ENCODE measurements at regions not wholly inside any gene's neighbourhood (a gene's known extent, or its start where the extent isn't known, plus 50 kb on each side); places are given as distances from the start of the nearest gene placed in this dataset.

DNA sequence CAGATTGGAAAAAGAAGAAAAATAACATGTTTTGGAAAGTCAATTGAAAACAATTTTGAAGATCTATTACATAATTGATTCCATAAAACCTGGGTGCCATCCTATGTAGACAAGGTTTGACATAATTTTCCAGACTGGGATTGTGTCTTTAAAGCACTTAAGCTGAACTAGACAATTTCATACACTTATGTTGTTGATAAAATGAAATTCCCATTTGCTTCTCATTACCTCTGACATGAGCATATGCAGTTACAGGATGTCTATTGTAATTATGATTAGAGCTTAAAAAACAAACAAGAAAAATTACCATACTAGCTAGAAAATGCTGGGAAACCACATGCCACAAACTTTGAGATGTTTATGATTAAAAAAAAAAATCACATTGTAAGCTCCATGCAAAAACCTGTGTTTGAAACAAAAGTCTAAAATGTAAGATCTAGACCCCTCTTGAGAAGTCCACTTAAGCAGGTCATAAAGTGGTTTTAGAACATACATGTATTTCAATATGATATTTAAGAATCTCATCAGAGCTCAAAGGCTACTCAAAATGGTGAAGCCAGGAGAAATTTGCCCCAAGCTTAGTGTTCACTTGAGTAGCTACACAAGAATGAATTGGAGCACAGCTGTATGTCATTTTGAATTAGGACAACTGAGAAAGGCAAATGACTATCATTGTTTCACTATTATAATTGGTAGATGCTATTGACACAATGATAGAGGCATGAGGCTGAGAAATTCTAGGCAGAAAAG lies 181.1 kb upstream of the PABPC4L start:
- Mint-ChIP-seq H3K4me1 (no peaks in the 10 kb centered on the region), H3K9me3 (peaks cover 10% of the 10 kb centered on the region), H3K27ac (no peak overlapping the region), H3K27me3 (ENCODE audit: insufficient read depth, low read depth, poor library complexity) (peaks cover 2% of the 10 kb centered on the region), H3K4me3 (no peak overlapping the region), H3K36me3 (ENCODE audit: low read depth) (peaks cover 10% of the 10 kb centered on the region)
- DNase-seq (ENCODE audit: low spot score), result no peak
- no peaks in the 10 kb centered on the region for H4K20me1 ChIP-seq (replicated peaks; ENCODE audit: insufficient read depth)
- H3K36me3 ChIP-seq (ENCODE audit: insufficient read depth), result no peaks in the 10 kb centered on the region
- H3K4me2 ChIP-seq, result 0 out of 2 replicates have a peak overlapping the region, but pooled peaks have one; percentile 23
- H3K27ac ChIP-seq (ENCODE audit: low read depth), result no peak overlapping the region
- no peak overlapping the region for H2AFZ ChIP-seq
- no peak overlapping the region for H3K4me3 ChIP-seq
- TF ChIP-seq EZH2phosphoT487 (IDR thresholded peaks at IDR 0.05; ENCODE audit: unreplicated experiment) (no peak), ZNF114 (CRISPR knock-in tag; IDR thresholded peaks at IDR 0.05) (no peak), ETS1 (IDR thresholded peaks at IDR 0.05) (no peak), JUNB (IDR thresholded peaks at IDR 0.05; ENCODE audit: unreplicated experiment) (no peak), CREB1 (CRISPR knock-in tag; IDR thresholded peaks at IDR 0.05; ENCODE audit: low read depth) (no peak), STAT1 (IDR thresholded peaks at IDR 0.05; ENCODE audit: unreplicated experiment) (no peak), ZNF331 (CRISPR knock-in tag; IDR thresholded peaks at IDR 0.05; ENCODE audit: low read depth) (no peak)
- TF ChIP-seq, protein P1, sequence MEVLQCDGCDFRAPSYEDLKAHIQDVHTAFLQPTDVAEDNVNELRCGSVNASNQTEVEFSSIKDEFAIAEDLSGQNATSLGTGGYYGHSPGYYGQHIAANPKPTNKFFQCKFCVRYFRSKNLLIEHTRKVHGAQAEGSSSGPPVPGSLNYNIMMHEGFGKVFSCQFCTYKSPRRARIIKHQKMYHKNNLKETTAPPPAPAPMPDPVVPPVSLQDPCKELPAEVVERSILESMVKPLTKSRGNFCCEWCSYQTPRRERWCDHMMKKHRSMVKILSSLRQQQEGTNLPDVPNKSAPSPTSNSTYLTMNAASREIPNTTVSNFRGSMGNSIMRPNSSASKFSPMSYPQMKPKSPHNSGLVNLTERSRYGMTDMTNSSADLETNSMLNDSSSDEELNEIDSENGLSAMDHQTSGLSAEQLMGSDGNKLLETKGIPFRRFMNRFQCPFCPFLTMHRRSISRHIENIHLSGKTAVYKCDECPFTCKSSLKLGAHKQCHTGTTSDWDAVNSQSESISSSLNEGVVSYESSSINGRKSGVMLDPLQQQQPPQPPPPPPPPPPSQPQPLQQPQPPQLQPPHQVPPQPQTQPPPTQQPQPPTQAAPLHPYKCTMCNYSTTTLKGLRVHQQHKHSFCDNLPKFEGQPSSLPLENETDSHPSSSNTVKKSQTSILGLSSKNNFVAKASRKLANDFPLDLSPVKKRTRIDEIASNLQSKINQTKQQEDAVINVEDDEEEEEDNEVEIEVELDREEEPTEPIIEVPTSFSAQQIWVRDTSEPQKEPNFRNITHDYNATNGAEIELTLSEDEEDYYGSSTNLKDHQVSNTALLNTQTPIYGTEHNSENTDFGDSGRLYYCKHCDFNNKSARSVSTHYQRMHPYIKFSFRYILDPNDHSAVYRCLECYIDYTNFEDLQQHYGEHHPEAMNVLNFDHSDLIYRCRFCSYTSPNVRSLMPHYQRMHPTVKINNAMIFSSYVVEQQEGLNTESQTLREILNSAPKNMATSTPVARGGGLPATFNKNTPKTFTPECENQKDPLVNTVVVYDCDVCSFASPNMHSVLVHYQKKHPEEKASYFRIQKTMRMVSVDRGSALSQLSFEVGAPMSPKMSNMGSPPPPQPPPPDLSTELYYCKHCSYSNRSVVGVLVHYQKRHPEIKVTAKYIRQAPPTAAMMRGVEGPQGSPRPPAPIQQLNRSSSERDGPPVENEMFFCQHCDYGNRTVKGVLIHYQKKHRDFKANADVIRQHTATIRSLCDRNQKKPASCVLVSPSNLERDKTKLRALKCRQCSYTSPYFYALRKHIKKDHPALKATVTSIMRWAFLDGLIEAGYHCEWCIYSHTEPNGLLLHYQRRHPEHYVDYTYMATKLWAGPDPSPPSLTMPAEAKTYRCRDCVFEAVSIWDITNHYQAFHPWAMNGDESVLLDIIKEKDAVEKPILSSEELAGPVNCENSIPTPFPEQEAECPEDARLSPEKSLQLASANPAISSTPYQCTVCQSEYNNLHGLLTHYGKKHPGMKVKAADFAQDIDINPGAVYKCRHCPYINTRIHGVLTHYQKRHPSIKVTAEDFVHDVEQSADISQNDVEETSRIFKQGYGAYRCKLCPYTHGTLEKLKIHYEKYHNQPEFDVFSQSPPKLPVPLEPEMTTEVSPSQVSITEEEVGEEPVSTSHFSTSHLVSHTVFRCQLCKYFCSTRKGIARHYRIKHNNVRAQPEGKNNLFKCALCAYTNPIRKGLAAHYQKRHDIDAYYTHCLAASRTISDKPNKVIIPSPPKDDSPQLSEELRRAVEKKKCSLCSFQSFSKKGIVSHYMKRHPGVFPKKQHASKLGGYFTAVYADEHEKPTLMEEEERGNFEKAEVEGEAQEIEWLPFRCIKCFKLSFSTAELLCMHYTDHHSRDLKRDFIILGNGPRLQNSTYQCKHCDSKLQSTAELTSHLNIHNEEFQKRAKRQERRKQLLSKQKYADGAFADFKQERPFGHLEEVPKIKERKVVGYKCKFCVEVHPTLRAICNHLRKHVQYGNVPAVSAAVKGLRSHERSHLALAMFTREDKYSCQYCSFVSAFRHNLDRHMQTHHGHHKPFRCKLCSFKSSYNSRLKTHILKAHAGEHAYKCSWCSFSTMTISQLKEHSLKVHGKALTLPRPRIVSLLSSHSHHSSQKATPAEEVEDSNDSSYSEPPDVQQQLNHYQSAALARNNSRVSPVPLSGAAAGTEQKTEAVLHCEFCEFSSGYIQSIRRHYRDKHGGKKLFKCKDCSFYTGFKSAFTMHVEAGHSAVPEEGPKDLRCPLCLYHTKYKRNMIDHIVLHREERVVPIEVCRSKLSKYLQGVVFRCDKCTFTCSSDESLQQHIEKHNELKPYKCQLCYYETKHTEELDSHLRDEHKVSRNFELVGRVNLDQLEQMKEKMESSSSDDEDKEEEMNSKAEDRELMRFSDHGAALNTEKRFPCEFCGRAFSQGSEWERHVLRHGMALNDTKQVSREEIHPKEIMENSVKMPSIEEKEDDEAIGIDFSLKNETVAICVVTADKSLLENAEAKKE (CRISPR knock-in tag; IDR thresholded peaks at IDR 0.05), result no peak
- TF ChIP-seq, protein P2, sequence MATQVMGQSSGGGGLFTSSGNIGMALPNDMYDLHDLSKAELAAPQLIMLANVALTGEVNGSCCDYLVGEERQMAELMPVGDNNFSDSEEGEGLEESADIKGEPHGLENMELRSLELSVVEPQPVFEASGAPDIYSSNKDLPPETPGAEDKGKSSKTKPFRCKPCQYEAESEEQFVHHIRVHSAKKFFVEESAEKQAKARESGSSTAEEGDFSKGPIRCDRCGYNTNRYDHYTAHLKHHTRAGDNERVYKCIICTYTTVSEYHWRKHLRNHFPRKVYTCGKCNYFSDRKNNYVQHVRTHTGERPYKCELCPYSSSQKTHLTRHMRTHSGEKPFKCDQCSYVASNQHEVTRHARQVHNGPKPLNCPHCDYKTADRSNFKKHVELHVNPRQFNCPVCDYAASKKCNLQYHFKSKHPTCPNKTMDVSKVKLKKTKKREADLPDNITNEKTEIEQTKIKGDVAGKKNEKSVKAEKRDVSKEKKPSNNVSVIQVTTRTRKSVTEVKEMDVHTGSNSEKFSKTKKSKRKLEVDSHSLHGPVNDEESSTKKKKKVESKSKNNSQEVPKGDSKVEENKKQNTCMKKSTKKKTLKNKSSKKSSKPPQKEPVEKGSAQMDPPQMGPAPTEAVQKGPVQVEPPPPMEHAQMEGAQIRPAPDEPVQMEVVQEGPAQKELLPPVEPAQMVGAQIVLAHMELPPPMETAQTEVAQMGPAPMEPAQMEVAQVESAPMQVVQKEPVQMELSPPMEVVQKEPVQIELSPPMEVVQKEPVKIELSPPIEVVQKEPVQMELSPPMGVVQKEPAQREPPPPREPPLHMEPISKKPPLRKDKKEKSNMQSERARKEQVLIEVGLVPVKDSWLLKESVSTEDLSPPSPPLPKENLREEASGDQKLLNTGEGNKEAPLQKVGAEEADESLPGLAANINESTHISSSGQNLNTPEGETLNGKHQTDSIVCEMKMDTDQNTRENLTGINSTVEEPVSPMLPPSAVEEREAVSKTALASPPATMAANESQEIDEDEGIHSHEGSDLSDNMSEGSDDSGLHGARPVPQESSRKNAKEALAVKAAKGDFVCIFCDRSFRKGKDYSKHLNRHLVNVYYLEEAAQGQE (IDR thresholded peaks at IDR 0.05; ENCODE audit: unreplicated experiment), result no peak
- TF ChIP-seq, protein P3, sequence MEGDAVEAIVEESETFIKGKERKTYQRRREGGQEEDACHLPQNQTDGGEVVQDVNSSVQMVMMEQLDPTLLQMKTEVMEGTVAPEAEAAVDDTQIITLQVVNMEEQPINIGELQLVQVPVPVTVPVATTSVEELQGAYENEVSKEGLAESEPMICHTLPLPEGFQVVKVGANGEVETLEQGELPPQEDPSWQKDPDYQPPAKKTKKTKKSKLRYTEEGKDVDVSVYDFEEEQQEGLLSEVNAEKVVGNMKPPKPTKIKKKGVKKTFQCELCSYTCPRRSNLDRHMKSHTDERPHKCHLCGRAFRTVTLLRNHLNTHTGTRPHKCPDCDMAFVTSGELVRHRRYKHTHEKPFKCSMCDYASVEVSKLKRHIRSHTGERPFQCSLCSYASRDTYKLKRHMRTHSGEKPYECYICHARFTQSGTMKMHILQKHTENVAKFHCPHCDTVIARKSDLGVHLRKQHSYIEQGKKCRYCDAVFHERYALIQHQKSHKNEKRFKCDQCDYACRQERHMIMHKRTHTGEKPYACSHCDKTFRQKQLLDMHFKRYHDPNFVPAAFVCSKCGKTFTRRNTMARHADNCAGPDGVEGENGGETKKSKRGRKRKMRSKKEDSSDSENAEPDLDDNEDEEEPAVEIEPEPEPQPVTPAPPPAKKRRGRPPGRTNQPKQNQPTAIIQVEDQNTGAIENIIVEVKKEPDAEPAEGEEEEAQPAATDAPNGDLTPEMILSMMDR (conservative IDR thresholded peaks at IDR 0.05; ENCODE audit: low read depth in 2 of 2), result no peak
- H3K4me1 ChIP-seq (ENCODE audit: insufficient read depth), result 0 out of 2 replicates have a peak, but pooled peaks cover 6% of the 10 kb centered on the region
- H3K9me2 ChIP-seq (ENCODE audit: insufficient read depth), result no peaks in the 10 kb centered on the region
- H3K79me2 ChIP-seq (replicated peaks; ENCODE audit: insufficient read depth), result no peaks in the 10 kb centered on the region
- H3F3A ChIP-seq (replicated peaks; ENCODE audit: low read depth), result no peaks in the 10 kb centered on the region
- no peaks in the 10 kb centered on the region for H3K27me3 ChIP-seq (ENCODE audit: insufficient read depth)
- ATAC-seq, result no peak
